ENCODE measurements at regions not wholly inside any gene's neighbourhood (a gene's known extent, or its start where the extent isn't known, plus 50 kb on each side); places are given as distances from the start of the nearest gene placed in this dataset.

DNA sequence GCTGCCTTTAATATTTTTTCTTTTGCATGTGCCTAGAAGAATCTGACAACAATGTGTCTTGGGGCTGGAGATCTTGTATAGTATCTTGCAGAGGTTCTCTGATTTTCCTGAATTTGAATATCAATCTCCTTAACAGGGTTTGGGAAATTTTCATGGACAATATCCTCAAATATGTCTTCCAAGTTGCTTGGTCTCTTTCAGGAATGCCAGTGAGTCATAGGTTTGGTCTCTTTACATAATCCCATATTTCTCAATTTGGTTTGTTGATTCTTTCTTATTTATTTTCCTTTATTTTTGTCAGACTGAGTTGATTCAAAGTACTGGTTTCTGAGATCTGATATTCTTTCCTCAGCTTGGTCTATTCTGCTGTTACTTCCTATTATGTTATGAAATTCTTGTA, 208.7 kb upstream of the GLI3 start:
- BruUV-seq (replicated peaks): no TSS peak
- TF ChIP-seq FOSL1 (IDR thresholded peaks at IDR 0.05; ENCODE audit: low read depth) (no peak), ZFX (IDR thresholded peaks at IDR 0.05) (no peak), SRF (IDR thresholded peaks at IDR 0.05; ENCODE audit: low read depth) (no peak), CEBPB (IDR thresholded peaks at IDR 0.05; ENCODE audit: low read depth) (no peak), MAX (IDR thresholded peaks at IDR 0.05) (no peak), EZH2 (IDR thresholded peaks at IDR 0.05) (no peak), RAD21 (IDR thresholded peaks at IDR 0.05; ENCODE audit: low read depth) (no peak), POLR2A (IDR thresholded peaks at IDR 0.05; ENCODE audit: borderline replicate concordance, extremely low read depth, insufficient read depth, insufficient read length) (no peak)
- H3K4me2 ChIP-seq (ENCODE audit: low read length): no peak overlapping the region
- no peaks in the 10 kb centered on the region for H3K36me3 ChIP-seq (ENCODE audit: control insufficient read depth in 1 of 2, insufficient read depth in 2 of 2, low read length in 2 of 2)
- no peak overlapping the region for H3K9ac ChIP-seq (ENCODE audit: low read length)
- no peak overlapping the region for H3K4me3 ChIP-seq (replicated peaks in 1 of 2; ENCODE audit: low read depth in 1 of 2, low read length in 2 of 2)
- no peak overlapping the region for H3K27ac ChIP-seq (ENCODE audit: low read depth, low read length)
- ChIA-PET POLR2A (no interaction called here), RAD21 (ENCODE audit: low non-redundant PET in 1 of 2, low total read pairs in 2 of 2, uncharacterized antibody in 2 of 2, unreplicated experiment in 2 of 2) (no interaction called here), CTCF (no interaction called here)
- H2AFZ ChIP-seq (ENCODE audit: low read depth, low read length, poor library complexity, severe bottlenecking): no peak overlapping the region
- intact Hi-C loops (cut with micrococcal nuclease): no loop called here
- no peaks in the 10 kb centered on the region for H3K27me3 ChIP-seq (ENCODE audit: insufficient read depth, low read length)
- H3K9me3 ChIP-seq (ENCODE audit: control insufficient read depth in 1 of 2, insufficient read depth in 1 of 2, low read depth in 1 of 2, low read length in 2 of 2): peaks cover 0 to 3% of the 10 kb centered on the region in 2 experiments; a peak in 2 of 4 replicates
- DNase-seq (ENCODE audit: low read depth, low spot score) (no peak), ATAC-seq (no peak)
- H3K9me2 ChIP-seq (ENCODE audit: insufficient read depth): no peaks in the 10 kb centered on the region
- H3K79me2 ChIP-seq (ENCODE audit: insufficient read depth, low read length): no peaks in the 10 kb centered on the region
- H4K20me1 ChIP-seq (ENCODE audit: insufficient read depth): no peaks in the 10 kb centered on the region
- no peaks in the 10 kb centered on the region for H3K4me1 ChIP-seq (ENCODE audit: control insufficient read depth in 1 of 2, insufficient read depth in 2 of 2, low read length in 2 of 2)

DNA sequence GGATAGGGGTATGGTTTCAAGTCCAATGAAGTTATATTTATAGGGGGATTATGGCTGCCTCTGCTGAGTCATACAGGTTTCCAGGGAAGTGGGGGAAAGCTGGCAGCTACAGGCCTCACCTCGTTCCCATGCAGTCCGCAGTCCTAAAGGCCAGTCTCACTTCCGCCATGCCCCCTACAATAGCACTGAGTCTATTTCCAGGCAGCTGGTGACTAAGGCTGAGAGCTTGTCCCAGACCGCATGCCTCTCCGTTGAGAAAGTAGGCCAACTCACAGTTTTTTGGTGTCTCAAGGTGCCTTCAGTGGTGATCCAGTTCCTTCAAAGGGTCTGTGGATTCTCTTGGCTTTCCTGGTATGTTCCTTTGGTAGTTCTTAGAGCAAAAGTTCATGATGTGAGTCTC, 203.9 kb upstream of the GLI3 start:
- Histone ChIP-seq H3K4me2 (ENCODE audit: low read length) (no peak overlapping the region), H3K9ac (ENCODE audit: low read length) (no peak overlapping the region), H3K79me2 (ENCODE audit: insufficient read depth, low read length) (no peaks in the 10 kb centered on the region), H4K20me1 (ENCODE audit: insufficient read depth) (no peaks in the 10 kb centered on the region; the same call in 1 of the 2 replicates), H3K4me1 (ENCODE audit: control insufficient read depth in 1 of 2, insufficient read depth in 2 of 2, low read length in 2 of 2) (no peaks in the 10 kb centered on the region), H3K27me3 (ENCODE audit: insufficient read depth, low read length) (no peaks in the 10 kb centered on the region), H3K9me3 (ENCODE audit: control insufficient read depth in 1 of 2, insufficient read depth in 1 of 2, low read depth in 1 of 2, low read length in 2 of 2) (no peaks in the 10 kb centered on the region; a peak in 1 of 4 replicates), H3K36me3 (ENCODE audit: control insufficient read depth in 1 of 2, insufficient read depth in 2 of 2, low read length in 2 of 2) (no peaks in the 10 kb centered on the region), H3K27ac (ENCODE audit: low read depth, low read length) (no peak overlapping the region), H2AFZ (ENCODE audit: low read depth, low read length, poor library complexity, severe bottlenecking) (no peak overlapping the region), H3K4me3 (replicated peaks in 1 of 2; ENCODE audit: low read depth in 1 of 2, low read length in 2 of 2) (no peak overlapping the region), H3K9me2 (ENCODE audit: insufficient read depth) (no peaks in the 10 kb centered on the region)
- CTCF ChIA-PET: no interaction called here
- no TSS peak for BruUV-seq (replicated peaks)
- RAD21 ChIA-PET (ENCODE audit: low non-redundant PET in 1 of 2, low total read pairs in 2 of 2, uncharacterized antibody in 2 of 2, unreplicated experiment in 2 of 2): no interaction called here
- ATAC-seq: no peak
- intact Hi-C loops (cut with micrococcal nuclease): no loop called here
- no peak for DNase-seq (ENCODE audit: low read depth, low spot score)
- POLR2A ChIA-PET: no interaction called here
- TF ChIP-seq EZH2 (IDR thresholded peaks at IDR 0.05): no peak
